ENCODE measurements at regions not wholly inside any gene's neighbourhood (a gene's known extent, or its start where the extent isn't known, plus 50 kb on each side); places are given as distances from the start of the nearest gene placed in this dataset.
A peak's percentile ranks its signal among the peaks of the same experiment; 100 is the strongest.

- H3K36me3 ChIP-seq (ENCODE audit: low read depth), result no peaks in the 10 kb centered on the region
- H3K79me2 ChIP-seq (ENCODE audit: low read depth), result no peaks in the 10 kb centered on the region
- no TSS peak for BruUV-seq (replicated peaks)
- intact Hi-C loops (cut with micrococcal nuclease; ENCODE audit: unreplicated experiment), result no loop called here
- no peak for TF ChIP-seq EZH2 (IDR thresholded peaks at IDR 0.05; ENCODE audit: low read depth)
- no peak for TF ChIP-seq CTCF (conservative IDR thresholded peaks at IDR 0.05)
- H4K20me1 ChIP-seq (ENCODE audit: insufficient read depth), result no peaks in the 10 kb centered on the region
- H3F3A ChIP-seq (ENCODE audit: insufficient read depth, low read depth), result peaks cover 15% of the 10 kb centered on the region
- H3K4me3 ChIP-seq, result no peak overlapping the region
- no peak overlapping the region for H3K4me2 ChIP-seq
- ChIA-PET CTCF (no interaction called here), POLR2A (ENCODE audit: unreplicated experiment) (no interaction called here)
- H3K4me1 ChIP-seq (replicated peaks; ENCODE audit: insufficient read depth), result peaks cover 35% of the 10 kb centered on the region
- no peak overlapping the region for H3K27ac ChIP-seq
- DNase-seq, result peak in 1 of 2 experiments; percentile 45
- H3K9me3 ChIP-seq (ENCODE audit: insufficient read depth, low read depth), result no peaks in the 10 kb centered on the region; the same call in none of the 2 replicates
- no peaks in the 10 kb centered on the region for H3K9me2 ChIP-seq (ENCODE audit: insufficient read depth)
- H2AFZ ChIP-seq, result no peak overlapping the region
- H3K27me3 ChIP-seq (ENCODE audit: insufficient read depth, low read depth), result no peaks in the 10 kb centered on the region
These were observed 401.2 kb upstream of the SULF2 start for GRCh38 chr20:48186447-48186846.

GRCh38 chr20:48184229-48184628, 398.9 kb upstream of the SULF2 start:
- no TSS peak for BruUV-seq (replicated peaks)
- no peak overlapping the region for H3K27ac ChIP-seq
- no peak for DNase-seq
- H3K36me3 ChIP-seq (ENCODE audit: low read depth), result no peaks in the 10 kb centered on the region
- no peak overlapping the region for H3K4me2 ChIP-seq
- POLR2A ChIA-PET (ENCODE audit: unreplicated experiment), result no interaction called here
- no peak overlapping the region for H3K4me3 ChIP-seq
- intact Hi-C loops (cut with micrococcal nuclease; ENCODE audit: unreplicated experiment), result no loop called here
- no peaks in the 10 kb centered on the region for H3K79me2 ChIP-seq (ENCODE audit: low read depth)
- no peak overlapping the region for H2AFZ ChIP-seq
- peaks cover 30% of the 10 kb centered on the region for H3F3A ChIP-seq (ENCODE audit: insufficient read depth, low read depth)
- H3K27me3 ChIP-seq (ENCODE audit: insufficient read depth, low read depth), result no peaks in the 10 kb centered on the region
- H3K9me2 ChIP-seq (ENCODE audit: insufficient read depth), result no peaks in the 10 kb centered on the region
- H4K20me1 ChIP-seq (ENCODE audit: insufficient read depth), result no peaks in the 10 kb centered on the region
- CTCF ChIA-PET, result no interaction called here
- TF ChIP-seq CTCF (conservative IDR thresholded peaks at IDR 0.05) (no peak), EZH2 (IDR thresholded peaks at IDR 0.05; ENCODE audit: low read depth) (no peak)
- peaks cover 3% of the 10 kb centered on the region for H3K9me3 ChIP-seq (ENCODE audit: insufficient read depth, low read depth)
- H3K4me1 ChIP-seq (replicated peaks; ENCODE audit: insufficient read depth), result peaks cover 49% of the 10 kb centered on the region

GRCh38 chr20:48181261-48181935, 396.1 kb upstream of the SULF2 start:
- no TSS peak for BruUV-seq (replicated peaks)
- Histone ChIP-seq H3K4me1 (replicated peaks; ENCODE audit: insufficient read depth) (peaks cover 46% of the 10 kb centered on the region), H2AFZ (no peak overlapping the region), H4K20me1 (ENCODE audit: insufficient read depth) (no peaks in the 10 kb centered on the region), H3K9me3 (ENCODE audit: insufficient read depth, low read depth) (peaks cover 7% of the 10 kb centered on the region), H3K9me2 (ENCODE audit: insufficient read depth) (no peaks in the 10 kb centered on the region), H3F3A (ENCODE audit: insufficient read depth, low read depth) (peaks cover 26% of the 10 kb centered on the region), H3K27me3 (ENCODE audit: insufficient read depth, low read depth) (no peaks in the 10 kb centered on the region), H3K36me3 (ENCODE audit: low read depth) (no peaks in the 10 kb centered on the region), H3K4me3 (no peak overlapping the region), H3K27ac (peak overlapping the region; percentile 84), H3K79me2 (ENCODE audit: low read depth) (no peaks in the 10 kb centered on the region), H3K4me2 (peak overlapping the region; percentile 60)
- intact Hi-C loops (cut with micrococcal nuclease; ENCODE audit: unreplicated experiment), result no loop called here
- peak in 1 of 2 experiments; percentile 38 for DNase-seq
- CTCF ChIA-PET, result no interaction called here
- POLR2A ChIA-PET (ENCODE audit: unreplicated experiment), result interaction anchor here (0.5 kb wide), 1 partner anchor 22 kb away, joined by 3 read pairs; no protein-coding TSS in a partner anchor
- TF ChIP-seq EZH2 (IDR thresholded peaks at IDR 0.05; ENCODE audit: low read depth), result no peak
- no peak for TF ChIP-seq CTCF (conservative IDR thresholded peaks at IDR 0.05)
